Suprapubic skin (tissue), 4 donors: ENCODE measurements at regions not wholly inside any gene's neighbourhood (a gene's known extent, or its start where the extent isn't known, plus 50 kb on each side); places are given as distances from the start of the nearest gene placed in this dataset.

Source experiments
- POLR2A ChIP-seq, 2 donors: fragments of 450-650 bp; IDR thresholded peaks; one replicate each; pipeline ENCODE4 v1.6.1; 2017; ENCODE audit warnings: antibody characterized with exemption in 2 of 2, mild to moderate bottlenecking in 2 of 2, moderate library complexity in 2 of 2
- POLR2AphosphoS5 ChIP-seq, 3 donors: sonication (generic); formaldehyde crosslinking; IDR thresholded peaks; one replicate each; pipeline ENCODE4 v1.6.1; 2017; ENCODE audit warnings: antibody characterized with exemption in 3 of 3
- TF ChIP-seq, protein P1 (sequence below), 2 donors: fragments of 200-600 bp in 1 of 2; fragments of 450-650 bp in 1 of 2; sonication (generic) in 1 of 2; IDR thresholded peaks; one replicate each; pipeline ENCODE4 v1.5.1; 2016 to 2019; ENCODE audit warnings: antibody characterized with exemption in 2 of 2, mild to moderate bottlenecking in 1 of 2, moderate library complexity in 1 of 2

GRCh38 chr17:54096216-54096615 is 273.5 kb downstream of the KIF2B start:
- TF ChIP-seq, protein P1, sequence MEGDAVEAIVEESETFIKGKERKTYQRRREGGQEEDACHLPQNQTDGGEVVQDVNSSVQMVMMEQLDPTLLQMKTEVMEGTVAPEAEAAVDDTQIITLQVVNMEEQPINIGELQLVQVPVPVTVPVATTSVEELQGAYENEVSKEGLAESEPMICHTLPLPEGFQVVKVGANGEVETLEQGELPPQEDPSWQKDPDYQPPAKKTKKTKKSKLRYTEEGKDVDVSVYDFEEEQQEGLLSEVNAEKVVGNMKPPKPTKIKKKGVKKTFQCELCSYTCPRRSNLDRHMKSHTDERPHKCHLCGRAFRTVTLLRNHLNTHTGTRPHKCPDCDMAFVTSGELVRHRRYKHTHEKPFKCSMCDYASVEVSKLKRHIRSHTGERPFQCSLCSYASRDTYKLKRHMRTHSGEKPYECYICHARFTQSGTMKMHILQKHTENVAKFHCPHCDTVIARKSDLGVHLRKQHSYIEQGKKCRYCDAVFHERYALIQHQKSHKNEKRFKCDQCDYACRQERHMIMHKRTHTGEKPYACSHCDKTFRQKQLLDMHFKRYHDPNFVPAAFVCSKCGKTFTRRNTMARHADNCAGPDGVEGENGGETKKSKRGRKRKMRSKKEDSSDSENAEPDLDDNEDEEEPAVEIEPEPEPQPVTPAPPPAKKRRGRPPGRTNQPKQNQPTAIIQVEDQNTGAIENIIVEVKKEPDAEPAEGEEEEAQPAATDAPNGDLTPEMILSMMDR (IDR thresholded peaks at IDR 0.05): no peak
- TF ChIP-seq POLR2A (IDR thresholded peaks at IDR 0.05): no peak
- no peak for TF ChIP-seq POLR2AphosphoS5 (IDR thresholded peaks at IDR 0.05)
